ENCODE measurements at regions not wholly inside any gene's neighbourhood (a gene's known extent, or its start where the extent isn't known, plus 50 kb on each side); places are given as distances from the start of the nearest gene placed in this dataset.
"Not testable (repeated sequence)": the region's sequence is repeated elsewhere in the genome, so short reads cannot be mapped to it uniquely, and the experiment has no call there.

DNA sequence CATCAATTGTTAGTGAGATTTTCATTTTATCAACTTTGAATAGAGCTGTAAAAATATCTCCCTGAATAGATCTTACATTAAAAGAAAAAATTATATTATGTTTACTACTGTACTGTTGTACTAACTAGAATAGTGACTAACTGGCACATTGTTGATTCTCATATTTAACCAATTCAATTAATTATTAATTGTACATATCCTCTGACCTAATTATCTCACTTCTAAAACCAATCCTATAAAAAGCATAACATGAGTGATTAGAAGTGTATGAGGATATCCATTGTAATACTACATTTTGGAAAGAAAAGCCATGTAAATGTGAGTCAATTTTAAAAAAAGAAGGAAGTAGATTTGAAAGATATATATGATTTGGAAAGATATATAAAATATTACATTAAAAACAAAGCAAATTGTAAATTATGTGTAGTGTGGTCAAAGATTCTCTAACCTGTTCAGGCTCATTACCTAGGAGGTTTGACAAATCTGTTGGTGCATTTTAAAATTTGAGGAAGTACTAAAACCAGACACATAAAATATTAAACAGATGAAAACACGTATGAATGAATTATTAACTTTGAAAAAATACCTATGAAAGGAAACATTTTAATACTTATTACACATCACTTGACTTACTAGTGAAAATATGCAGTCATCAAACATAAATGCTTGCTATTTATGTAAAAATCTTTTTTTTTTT lies 829.8 kb upstream of the SLC10A2 start:
- Histone ChIP-seq H3K4me1 (no peaks in the 10 kb centered on the region), H3K36me3 (no peaks in the 10 kb centered on the region), H3K27me3 (ENCODE audit: low read depth) (no peaks in the 10 kb centered on the region), H3K9me3 (replicated peaks) (peaks cover 10% of the 10 kb centered on the region), H3K4me3 (no peak overlapping the region), H3K27ac (replicated peaks) (no peak overlapping the region)
- intact Hi-C loops (cut with micrococcal nuclease), result no loop called here
- DNase-seq, result no peak
- no peak for TF ChIP-seq CTCF (IDR thresholded peaks at IDR 0.05; ENCODE audit: borderline replicate concordance)

DNA sequence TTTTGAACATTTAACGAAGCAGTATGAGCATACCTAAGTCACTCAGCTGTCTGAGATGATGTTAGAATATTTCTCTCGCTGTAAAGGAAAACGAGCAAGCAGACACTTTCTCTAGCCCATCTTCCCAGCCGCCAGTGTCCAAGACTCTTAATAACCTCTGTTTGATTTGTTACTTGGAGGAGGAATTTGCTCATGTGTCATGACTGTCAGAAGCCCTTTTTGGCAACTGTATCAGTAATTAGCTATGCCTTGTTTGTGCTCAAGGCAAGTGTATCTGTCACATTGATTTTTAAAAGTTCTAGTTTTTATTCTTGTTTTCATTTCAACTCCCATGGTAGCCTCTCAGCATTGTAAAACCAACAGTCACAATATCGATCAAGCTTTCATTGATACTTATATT lies 828.4 kb upstream of the SLC10A2 start:
- Histone ChIP-seq H3K27me3 (ENCODE audit: low read depth) (no peaks in the 10 kb centered on the region), H3K36me3 (no peaks in the 10 kb centered on the region), H3K4me3 (no peak overlapping the region), H3K4me1 (no peaks in the 10 kb centered on the region), H3K9me3 (replicated peaks) (peaks cover 10% of the 10 kb centered on the region), H3K27ac (replicated peaks) (no peak overlapping the region)
- no peak for TF ChIP-seq CTCF (IDR thresholded peaks at IDR 0.05; ENCODE audit: borderline replicate concordance)
- no peak for DNase-seq
- intact Hi-C loops (cut with micrococcal nuclease), result no loop called here

- no peaks in the 10 kb centered on the region for H3K36me3 ChIP-seq
- no peak overlapping the region for H3K27ac ChIP-seq (replicated peaks)
- intact Hi-C loops (cut with micrococcal nuclease), result no loop called here
- DNase-seq, result no peak
- H3K4me3 ChIP-seq, result no peak overlapping the region
- no peaks in the 10 kb centered on the region for H3K27me3 ChIP-seq (ENCODE audit: low read depth)
- H3K4me1 ChIP-seq, result no peaks in the 10 kb centered on the region
- no peak for TF ChIP-seq CTCF (IDR thresholded peaks at IDR 0.05; ENCODE audit: borderline replicate concordance)
- no peaks in the 10 kb centered on the region for H3K9me3 ChIP-seq (replicated peaks)
Observed at GRCh38 chr13:103884101-103884723, 818.0 kb upstream of the SLC10A2 start.

DNA sequence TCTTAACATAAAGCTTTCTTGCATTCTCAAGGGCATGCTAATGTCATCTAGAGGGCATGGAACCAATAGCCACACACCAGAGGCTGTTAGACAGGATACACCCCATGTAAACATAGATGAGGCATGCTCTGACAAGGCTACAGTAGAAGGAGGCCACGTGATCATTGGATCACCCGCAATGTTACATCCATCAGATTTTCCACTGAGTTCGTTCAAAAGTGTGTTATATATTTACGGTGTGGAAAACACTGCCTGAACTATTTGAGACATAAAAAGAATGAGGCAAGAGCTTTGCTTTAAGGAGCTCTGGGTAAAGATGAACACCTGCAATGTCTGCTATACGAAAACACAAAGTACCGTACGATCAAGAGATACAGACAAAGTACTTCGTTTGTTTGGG lies 817.5 kb upstream of the SLC10A2 start:
- H3K36me3 ChIP-seq, result no peaks in the 10 kb centered on the region
- H3K4me1 ChIP-seq, result no peaks in the 10 kb centered on the region
- no peak for DNase-seq
- H3K9me3 ChIP-seq (replicated peaks), result no peaks in the 10 kb centered on the region
- H3K4me3 ChIP-seq, result peak overlapping the region; percentile 39
- no peak overlapping the region for H3K27ac ChIP-seq (replicated peaks)
- no peaks in the 10 kb centered on the region for H3K27me3 ChIP-seq (ENCODE audit: low read depth)
- intact Hi-C loops (cut with micrococcal nuclease), result no loop called here
- no peak for TF ChIP-seq CTCF (IDR thresholded peaks at IDR 0.05; ENCODE audit: borderline replicate concordance)

DNA sequence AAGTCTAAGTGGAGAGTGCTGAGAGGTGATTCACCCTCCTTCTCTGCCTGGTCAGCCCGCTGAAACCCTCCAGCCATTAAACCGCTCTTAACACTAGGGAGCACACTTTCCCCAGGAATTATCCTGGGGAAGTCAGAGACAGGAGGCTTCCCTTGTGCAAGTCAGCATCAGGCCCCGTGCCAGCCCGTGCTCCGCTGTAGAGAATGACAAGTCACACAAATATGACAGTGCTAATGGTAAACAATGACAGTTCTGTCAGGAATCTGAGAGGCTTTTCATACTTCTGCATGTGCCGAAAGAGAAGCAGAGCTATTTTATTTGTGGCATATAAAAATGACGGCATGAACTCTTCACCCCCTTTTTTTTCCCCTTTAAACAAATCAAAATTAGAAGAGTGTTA lies 816.9 kb upstream of the SLC10A2 start:
- Histone ChIP-seq H3K4me3 (peak overlapping the region; percentile 39), H3K9me3 (replicated peaks) (no peaks in the 10 kb centered on the region), H3K27me3 (ENCODE audit: low read depth) (no peaks in the 10 kb centered on the region), H3K36me3 (no peaks in the 10 kb centered on the region), H3K27ac (replicated peaks) (no peak overlapping the region), H3K4me1 (no peaks in the 10 kb centered on the region)
- intact Hi-C loops (cut with micrococcal nuclease), result no loop called here
- DNase-seq, result peak; percentile 80
- TF ChIP-seq CTCF (IDR thresholded peaks at IDR 0.05; ENCODE audit: borderline replicate concordance), result peak; percentile 65

- H3K4me3 ChIP-seq; intact Hi-C loops (cut with micrococcal nuclease); H3K27me3 ChIP-seq (ENCODE audit: low read depth): not testable (repeated sequence)
Observed at GRCh38 chr13:103880146-103880545, 813.9 kb upstream of the SLC10A2 start.

More at GRCh38 chr13:103880146-103880545, 813.9 kb upstream of the SLC10A2 start:
- DNase-seq; H3K4me1 ChIP-seq; H3K27ac ChIP-seq (replicated peaks); H3K36me3 ChIP-seq; H3K9me3 ChIP-seq (replicated peaks): not testable (repeated sequence)
